ENCODE measurements at regions not wholly inside any gene's neighbourhood (a gene's known extent, or its start where the extent isn't known, plus 50 kb on each side); places are given as distances from the start of the nearest gene placed in this dataset.
"Not testable (repeated sequence)": the region's sequence is repeated elsewhere in the genome, so short reads cannot be mapped to it uniquely, and the experiment has no call there.

DNA sequence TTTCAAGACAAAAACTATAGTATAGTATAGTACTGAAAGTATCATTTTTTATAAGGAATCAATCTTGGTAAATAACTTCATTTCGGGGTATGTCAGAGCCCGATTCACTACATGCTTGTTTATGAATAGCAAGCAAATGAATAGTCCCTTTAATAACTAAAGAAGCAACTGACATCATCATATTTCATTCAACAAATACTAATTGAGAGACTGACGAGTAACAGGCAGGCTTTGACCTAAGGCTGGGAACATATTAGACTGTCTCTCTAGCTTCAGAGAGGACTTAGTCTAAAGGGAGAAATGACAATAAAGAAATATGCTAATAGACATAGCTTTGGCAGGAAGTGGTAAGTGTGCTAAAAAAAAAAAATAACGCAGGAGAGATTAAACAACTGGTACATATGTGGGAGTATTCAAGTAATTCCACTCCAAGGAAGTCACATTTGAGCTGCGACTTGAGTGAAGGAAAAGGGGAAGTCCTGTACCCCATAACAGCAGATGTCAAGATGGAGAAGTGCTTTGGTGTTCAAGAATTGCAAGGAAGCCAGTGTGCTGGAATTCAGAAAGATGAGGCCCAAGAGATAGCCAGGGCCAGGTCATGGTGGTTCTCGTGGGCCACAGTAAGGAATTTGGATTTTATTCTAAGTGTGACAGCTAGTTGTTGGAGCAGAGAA, 284.9 kb downstream of the FBXO8 start:
- Histone ChIP-seq H3K9ac (ENCODE audit: extremely low read depth, insufficient read length, low read length) (no peak overlapping the region), H3K79me1 (ENCODE audit: insufficient read depth, low read depth, low read length, poor library complexity, severe bottlenecking) (no peaks in the 10 kb centered on the region), H3K14ac (ENCODE audit: insufficient read depth, low read length) (no peak overlapping the region), H3K27me3 (ENCODE audit: insufficient read depth, low read length) (no peaks in the 10 kb centered on the region), H4K91ac (ENCODE audit: insufficient read length, low read depth, low read length) (no peak overlapping the region), H2AFZ (ENCODE audit: low read length) (no peak overlapping the region), H2BK20ac (ENCODE audit: low read depth, low read length, poor library complexity, severe bottlenecking) (no peak overlapping the region), H4K20me1 (ENCODE audit: control insufficient read depth, insufficient read depth, insufficient read length) (no peaks in the 10 kb centered on the region), H4K8ac (replicated peaks; ENCODE audit: insufficient read length, low read depth, low read length) (no peak overlapping the region), H3K4me2 (ENCODE audit: insufficient read depth, insufficient read length, low read length) (no peak overlapping the region), H3T11ph (ENCODE audit: low read length) (no peak overlapping the region), H3K23ac (ENCODE audit: insufficient read length, low read depth, low read length) (no peak overlapping the region), H3K79me2 (ENCODE audit: insufficient read depth, low read length) (no peaks in the 10 kb centered on the region), H3K4ac (ENCODE audit: low read depth, low read length) (no peak overlapping the region), H3K18ac (ENCODE audit: insufficient read length, low read depth, low read length) (no peak overlapping the region), H2AK5ac (ENCODE audit: insufficient read length, low read length) (no peak overlapping the region), H2BK15ac (ENCODE audit: low read depth, low read length) (no peak overlapping the region), H2BK5ac (ENCODE audit: insufficient read length, low read length) (no peak overlapping the region), H2BK120ac (ENCODE audit: low read depth, low read length, poor library complexity, severe bottlenecking) (no peak overlapping the region), H2BK12ac (ENCODE audit: insufficient read length, low read depth, low read length) (no peak overlapping the region), H3K56ac (ENCODE audit: insufficient read length, low read depth, low read length) (no peak overlapping the region), H3K27ac (ENCODE audit: insufficient read length, low read depth, low read length) (no peak overlapping the region), H3K4me1 (ENCODE audit: insufficient read depth, low read length) (no peaks in the 10 kb centered on the region), H3K23me2 (ENCODE audit: insufficient read length, low read depth, low read length, poor library complexity, severe bottlenecking) (no peaks in the 10 kb centered on the region), H4K5ac (ENCODE audit: insufficient read length, low read depth, low read length) (no peak overlapping the region), H3K9me3 (ENCODE audit: control insufficient read depth, low read depth, low read length) (no peaks in the 10 kb centered on the region)
- H3K36me3 Mint-ChIP-seq (ENCODE audit: insufficient read depth in 1 of 3, low read depth in 3 of 3) = no peaks in the 10 kb centered on the region
- H3K9me3 Mint-ChIP-seq = no peaks in the 10 kb centered on the region; a peak in 1 of 5 replicates
- H3K4me3 Mint-ChIP-seq = no peak overlapping the region
- TF ChIP-seq, protein P1, sequence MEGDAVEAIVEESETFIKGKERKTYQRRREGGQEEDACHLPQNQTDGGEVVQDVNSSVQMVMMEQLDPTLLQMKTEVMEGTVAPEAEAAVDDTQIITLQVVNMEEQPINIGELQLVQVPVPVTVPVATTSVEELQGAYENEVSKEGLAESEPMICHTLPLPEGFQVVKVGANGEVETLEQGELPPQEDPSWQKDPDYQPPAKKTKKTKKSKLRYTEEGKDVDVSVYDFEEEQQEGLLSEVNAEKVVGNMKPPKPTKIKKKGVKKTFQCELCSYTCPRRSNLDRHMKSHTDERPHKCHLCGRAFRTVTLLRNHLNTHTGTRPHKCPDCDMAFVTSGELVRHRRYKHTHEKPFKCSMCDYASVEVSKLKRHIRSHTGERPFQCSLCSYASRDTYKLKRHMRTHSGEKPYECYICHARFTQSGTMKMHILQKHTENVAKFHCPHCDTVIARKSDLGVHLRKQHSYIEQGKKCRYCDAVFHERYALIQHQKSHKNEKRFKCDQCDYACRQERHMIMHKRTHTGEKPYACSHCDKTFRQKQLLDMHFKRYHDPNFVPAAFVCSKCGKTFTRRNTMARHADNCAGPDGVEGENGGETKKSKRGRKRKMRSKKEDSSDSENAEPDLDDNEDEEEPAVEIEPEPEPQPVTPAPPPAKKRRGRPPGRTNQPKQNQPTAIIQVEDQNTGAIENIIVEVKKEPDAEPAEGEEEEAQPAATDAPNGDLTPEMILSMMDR (conservative IDR thresholded peaks at IDR 0.05) = no peak
- no peaks in the 10 kb centered on the region; the same call in none of the 2 replicates for H3K27me3 Mint-ChIP-seq (ENCODE audit: low read depth)
- no peak for DNase-seq
- no peak overlapping the region for H3K27ac Mint-ChIP-seq
- WGBS (ENCODE audit: extremely low coverage, insufficient read length, low lambda C conversion rate) = no CpG with 5 or more reads among the region's 6 CpGs
- no peaks in the 10 kb centered on the region for H3K4me1 Mint-ChIP-seq

DNA sequence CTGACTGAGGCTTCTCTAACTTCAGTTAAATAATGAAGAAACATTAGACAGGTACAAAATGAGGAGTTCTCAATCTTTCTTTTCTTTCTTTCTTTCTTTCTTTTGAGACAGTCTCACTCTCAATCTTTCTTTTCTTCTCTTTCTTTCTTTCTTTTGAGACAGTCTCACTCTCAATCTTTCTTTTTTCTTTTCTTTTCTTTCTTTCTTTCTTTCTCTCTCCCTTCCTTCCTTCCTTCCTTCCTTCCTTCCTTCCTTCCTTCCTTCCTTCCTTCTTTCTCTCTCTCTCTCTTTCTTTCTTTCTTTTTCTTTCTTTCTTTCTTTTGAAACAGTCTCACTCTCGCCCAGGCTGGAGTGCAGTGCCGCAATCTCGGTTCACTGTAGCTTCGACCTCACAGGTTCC, 287.7 kb downstream of the FBXO8 start:
- not testable (repeated sequence) for H3K27ac ChIP-seq (ENCODE audit: insufficient read length, low read depth, low read length); H3K4me2 ChIP-seq (ENCODE audit: insufficient read depth, insufficient read length, low read length); H4K8ac ChIP-seq (replicated peaks; ENCODE audit: insufficient read length, low read depth, low read length); H3K79me1 ChIP-seq (ENCODE audit: insufficient read depth, low read depth, low read length, poor library complexity, severe bottlenecking); H3K14ac ChIP-seq (ENCODE audit: insufficient read depth, low read length); H3K18ac ChIP-seq (ENCODE audit: insufficient read length, low read depth, low read length); H3K27me3 Mint-ChIP-seq (ENCODE audit: low read depth); H3K56ac ChIP-seq (ENCODE audit: insufficient read length, low read depth, low read length); H3K79me2 ChIP-seq (ENCODE audit: insufficient read depth, low read length); H2BK20ac ChIP-seq (ENCODE audit: low read depth, low read length, poor library complexity, severe bottlenecking); H2BK12ac ChIP-seq (ENCODE audit: insufficient read length, low read depth, low read length); H2BK120ac ChIP-seq (ENCODE audit: low read depth, low read length, poor library complexity, severe bottlenecking); H4K91ac ChIP-seq (ENCODE audit: insufficient read length, low read depth, low read length); H2AK5ac ChIP-seq (ENCODE audit: insufficient read length, low read length); H3K23me2 ChIP-seq (ENCODE audit: insufficient read length, low read depth, low read length, poor library complexity, severe bottlenecking); H3K4me3 Mint-ChIP-seq; H2BK5ac ChIP-seq (ENCODE audit: insufficient read length, low read length); H3K4me1 ChIP-seq (ENCODE audit: insufficient read depth, low read length); H2BK15ac ChIP-seq (ENCODE audit: low read depth, low read length); H3K23ac ChIP-seq (ENCODE audit: insufficient read length, low read depth, low read length); H3K4ac ChIP-seq (ENCODE audit: low read depth, low read length); H2AFZ ChIP-seq (ENCODE audit: low read length); H3K27ac Mint-ChIP-seq; H4K5ac ChIP-seq (ENCODE audit: insufficient read length, low read depth, low read length); H3K4me1 Mint-ChIP-seq; H3K9me3 ChIP-seq (ENCODE audit: control insufficient read depth, low read depth, low read length); H3T11ph ChIP-seq (ENCODE audit: low read length); H3K36me3 Mint-ChIP-seq (ENCODE audit: insufficient read depth in 1 of 3, low read depth in 3 of 3); H3K27me3 ChIP-seq (ENCODE audit: insufficient read depth, low read length); H3K9ac ChIP-seq (ENCODE audit: extremely low read depth, insufficient read length, low read length); H3K9me3 Mint-ChIP-seq; DNase-seq; H4K20me1 ChIP-seq (ENCODE audit: control insufficient read depth, insufficient read depth, insufficient read length)
- no CpG with 5 or more reads among the region's 4 CpGs for WGBS (ENCODE audit: extremely low coverage, insufficient read length, low lambda C conversion rate)
